WTC11 (cell line): ENCODE measurements at regions not wholly inside any gene's neighbourhood (a gene's known extent, or its start where the extent isn't known, plus 50 kb on each side); places are given as distances from the start of the nearest gene placed in this dataset.
"Not testable (repeated sequence)": the region's sequence is repeated elsewhere in the genome, so short reads cannot be mapped to it uniquely, and the experiment has no call there.

ENCODE experiments used
- ATAC-seq: fragments of 200-7000 bp; cut with Tn5 transposase; 2 replicates; pipeline ENCODE4 v1.10.0; 2021; ENCODE audit warnings: mild to moderate bottlenecking, moderate library complexity
- CTCF ChIA-PET: fragments of 300-600 bp; sonication (Branson Sonifier 250); formaldehyde crosslinking; loops from one replicate; lab custom pipeline; 2021; ENCODE audit warnings: antibody characterized with exemption; lab: Charles Lee
- POLR2A ChIA-PET: fragments of 350-600 bp; sonication (Branson Sonifier 250); formaldehyde crosslinking; loops from one replicate; lab custom pipeline; 2021; ENCODE audit warnings: antibody characterized with exemption; lab: Charles Lee
- DNase-seq: peaks from one replicate; pipeline ENCODE4 v3.0.0; 2021; ENCODE audit warnings: low spot score
- H3K27ac Mint-ChIP-seq: 2 replicates; pipeline ENCODE4 v1.8.0; 2021; ENCODE audit warnings: mixed read lengths
- H3K27me3 Mint-ChIP-seq: 2 replicates; pipeline ENCODE4 v1.8.0; 2021; ENCODE audit warnings: low read depth, mild to moderate bottlenecking, moderate library complexity, mixed read lengths
- H3K36me3 Mint-ChIP-seq: 2 replicates; pipeline ENCODE4 v1.8.0; 2021; ENCODE audit warnings: mixed read lengths
- H3K4me1 Mint-ChIP-seq: 2 replicates; pipeline ENCODE4 v1.8.0; 2022; ENCODE audit warnings: mixed read lengths
- H3K4me3 Mint-ChIP-seq: 2 replicates; pipeline ENCODE4 v1.8.0; 2021; ENCODE audit warnings: mild to moderate bottlenecking, moderate library complexity, mixed read lengths
- H3K9me3 Mint-ChIP-seq: 2 replicates; pipeline ENCODE4 v1.8.0; 2021; ENCODE audit warnings: mixed read lengths
- AFF4 ChIP-seq: sonication (generic); formaldehyde crosslinking; IDR thresholded peaks from 2 replicates; pipeline ENCODE4 v1.8.1; 2023; ENCODE audit warnings: mild to moderate bottlenecking, missing genetic modification reagents, borderline replicate concordance
- ATF1 ChIP-seq: sonication (generic); formaldehyde crosslinking; IDR thresholded peaks from 2 replicates; pipeline ENCODE4 v1.8.1; 2023; ENCODE audit warnings: mild to moderate bottlenecking, moderate library complexity, missing genetic modification reagents
- CREB1 ChIP-seq: sonication (generic); formaldehyde crosslinking; IDR thresholded peaks from 2 replicates; pipeline ENCODE4 v1.8.0; 2023; ENCODE audit warnings: mild to moderate bottlenecking, missing genetic modification reagents
- E2F1 ChIP-seq: sonication (generic); formaldehyde crosslinking; IDR thresholded peaks from 2 replicates; pipeline ENCODE4 v1.8.0; 2022; ENCODE audit warnings: mild to moderate bottlenecking, missing genetic modification reagents
- ETV6 ChIP-seq: sonication (generic); formaldehyde crosslinking; IDR thresholded peaks from 2 replicates; pipeline ENCODE4 v1.8.1; 2022; ENCODE audit warnings: mild to moderate bottlenecking, missing genetic modification reagents
- FOXK1 ChIP-seq: sonication (generic); formaldehyde crosslinking; IDR thresholded peaks from 2 replicates; pipeline ENCODE4 v1.8.0; 2022; ENCODE audit warnings: mild to moderate bottlenecking, moderate library complexity, missing genetic modification reagents
- GRHL2 ChIP-seq: fragments of 250-450 bp; sonication (Bioruptor Pico); IDR thresholded peaks from 2 replicates; pipeline ENCODE4 v1.8.0; 2022; ENCODE audit warnings: mild to moderate bottlenecking, moderate library complexity; ENCODE audit not compliant: insufficient replicate concordance, severe bottlenecking
- GTF2I ChIP-seq: fragments of 250-450 bp; sonication (Bioruptor Pico); conservative IDR thresholded peaks from 2 replicates; pipeline ENCODE4 v1.4.0; 2021; ENCODE audit warnings: mild to moderate bottlenecking
- MYBL2 ChIP-seq: sonication (generic); formaldehyde crosslinking; IDR thresholded peaks from 2 replicates; pipeline ENCODE4 v1.8.1; 2023; ENCODE audit warnings: mild to moderate bottlenecking, moderate library complexity, missing genetic modification reagents
- NFE2L1 ChIP-seq: sonication (generic); formaldehyde crosslinking; IDR thresholded peaks from 2 replicates; pipeline ENCODE4 v1.8.1; 2023; ENCODE audit warnings: missing genetic modification reagents
- OVOL2 ChIP-seq: fragments of 250-450 bp; sonication (Bioruptor Pico); IDR thresholded peaks from 2 replicates; pipeline ENCODE4 v1.9.0; 2021; ENCODE audit warnings: mild to moderate bottlenecking, borderline replicate concordance
- RORB ChIP-seq: fragments of 250-450 bp; sonication (Bioruptor Pico); IDR thresholded peaks from 2 replicates; pipeline ENCODE4 v1.9.0; 2021; ENCODE audit warnings: mild to moderate bottlenecking
- SMAD4 ChIP-seq: sonication (generic); formaldehyde crosslinking; IDR thresholded peaks from 2 replicates; pipeline ENCODE4 v1.8.0; 2022; ENCODE audit warnings: mild to moderate bottlenecking, missing genetic modification reagents
- ZNF532 ChIP-seq: fragments of 250-450 bp; sonication (Bioruptor Pico); IDR thresholded peaks from 2 replicates; pipeline ENCODE4 v1.9.0; 2021; ENCODE audit warnings: mild to moderate bottlenecking, borderline replicate concordance

- TF ChIP-seq NFE2L1: no peak
These were observed 742.0 kb downstream of the GALC start (continued) for GRCh38 chr14:87251011-87251410.

GRCh38 chr14:87241018-87241768 lies 751.8 kb downstream of the GALC start:
- ATAC-seq (no peak), DNase-seq (no peak)
- Mint-ChIP-seq H3K27ac (peak overlapping the region; percentile 91), H3K36me3 (peaks cover 10% of the 10 kb centered on the region), H3K27me3 (no peaks in the 10 kb centered on the region), H3K9me3 (peaks cover 1% of the 10 kb centered on the region), H3K4me3 (no peak overlapping the region), H3K4me1 (peaks cover 61% of the 10 kb centered on the region)
- ChIA-PET CTCF (no interaction called here), POLR2A (no interaction called here)
- TF ChIP-seq RORB (no peak), ETV6 (CRISPR knock-in tag) (no peak), MYBL2 (CRISPR knock-in tag) (no peak), SMAD4 (no peak), ATF1 (no peak), ZNF532 (CRISPR knock-in tag) (no peak), OVOL2 (no peak), GRHL2 (no peak), GTF2I (CRISPR knock-in tag) (no peak), AFF4 (CRISPR knock-in tag) (no peak), E2F1 (CRISPR knock-in tag) (no peak), CREB1 (CRISPR knock-in tag) (no peak), FOXK1 (CRISPR knock-in tag) (no peak)

- POLR2A ChIA-PET: not testable (repeated sequence)
- Mint-ChIP-seq H3K4me1 (peaks cover 69% of the 10 kb centered on the region), H3K4me3 (peak overlapping the region; percentile 64)
These were observed 752.7 kb downstream of the GALC start for GRCh38 chr14:87240319-87240718.

More at GRCh38 chr14:87240319-87240718, 752.7 kb downstream of the GALC start:
- ATAC-seq, H3K9me3 Mint-ChIP-seq, DNase-seq, H3K27me3 Mint-ChIP-seq, CTCF ChIA-PET: not testable (repeated sequence)
- H3K27ac Mint-ChIP-seq: peak overlapping the region; percentile 91
- peaks cover 12% of the 10 kb centered on the region for H3K36me3 Mint-ChIP-seq
